Astrocyte (in vitro differentiated cells and primary cell): ENCODE measurements at regions not wholly inside any gene's neighbourhood (a gene's known extent, or its start where the extent isn't known, plus 50 kb on each side); places are given as distances from the start of the nearest gene placed in this dataset.

ENCODE experiments used
- DNase-seq: peaks from one replicate; pipeline ENCODE4 v3.0.0-alpha.2; 2010; ENCODE audit warnings: low read depth
- FAIRE-seq: peaks from 2 replicates; lab custom pipeline; 2011; peaks lifted over from hg19 to GRCh38; lab: Jason Lieb, UNC
- H2AFZ ChIP-seq: 2 replicates; pipeline ENCODE4 v1.6.0; 2012; ENCODE audit warnings: low read depth, low read length, inconsistent platforms
- H3K27ac ChIP-seq: 2 replicates; pipeline ENCODE4 v1.5.1; 2011; ENCODE audit warnings: low read depth, low read length, inconsistent platforms
- H3K27me3 ChIP-seq: 2 replicates; pipeline ENCODE4 v1.6.0; 2011; ENCODE audit warnings: low read length, inconsistent platforms; ENCODE audit not compliant: insufficient read depth
- H3K36me3 ChIP-seq: 2 replicates; pipeline ENCODE4 v1.5.1; 2011; ENCODE audit warnings: low read length, inconsistent platforms; ENCODE audit not compliant: insufficient read depth
- H3K4me1 ChIP-seq: 2 replicates; pipeline ENCODE4 v1.5.1; 2011; ENCODE audit warnings: low read length, inconsistent platforms; ENCODE audit not compliant: insufficient read depth
- H3K4me2 ChIP-seq: 2 replicates; pipeline ENCODE4 v1.6.0; 2012; ENCODE audit warnings: low read length, inconsistent platforms
- H3K4me3 ChIP-seq: 2 replicates; pipeline ENCODE4 v1.5.1; 2011; ENCODE audit warnings: low read depth, mild to moderate bottlenecking, low read length, inconsistent platforms; ENCODE audit not compliant: insufficient read depth
- H3K79me2 ChIP-seq: 2 replicates; pipeline ENCODE4 v1.6.0; 2012; ENCODE audit warnings: mild to moderate bottlenecking, low read length, inconsistent platforms; ENCODE audit not compliant: insufficient read depth
- H3K9ac ChIP-seq: 2 replicates; pipeline ENCODE4 v1.6.0; 2012; ENCODE audit warnings: mild to moderate bottlenecking, low read length, inconsistent platforms
- H3K9me3 ChIP-seq: 2 replicates; pipeline ENCODE4 v1.5.1; 2012; ENCODE audit warnings: low read depth, mild to moderate bottlenecking, low read length, inconsistent platforms; ENCODE audit not compliant: insufficient read depth
- H4K20me1 ChIP-seq: 2 replicates; pipeline ENCODE4 v1.6.0; 2012; ENCODE audit warnings: low read length, inconsistent platforms; ENCODE audit not compliant: insufficient read depth
- H3K27ac Mint-ChIP-seq: one replicate; pipeline ENCODE4 v1.8.0; 2021; ENCODE audit warnings: mild to moderate bottlenecking, mixed read lengths; ENCODE audit not compliant: unreplicated experiment
- H3K27me3 Mint-ChIP-seq: one replicate; pipeline ENCODE4 v1.8.0; 2021; ENCODE audit warnings: low read depth, mixed read lengths; ENCODE audit not compliant: unreplicated experiment
- H3K36me3 Mint-ChIP-seq: one replicate; pipeline ENCODE4 v1.8.0; 2021; ENCODE audit warnings: low read depth, mixed read lengths; ENCODE audit not compliant: unreplicated experiment
- H3K4me1 Mint-ChIP-seq: one replicate; pipeline ENCODE4 v1.8.0; 2021; ENCODE audit warnings: low read depth, mixed read lengths; ENCODE audit not compliant: unreplicated experiment
- H3K4me3 Mint-ChIP-seq: one replicate; pipeline ENCODE4 v1.8.0; 2021; ENCODE audit warnings: mild to moderate bottlenecking, moderate library complexity, mixed read lengths; ENCODE audit not compliant: unreplicated experiment
- H3K9me3 Mint-ChIP-seq: one replicate; pipeline ENCODE4 v1.8.0; 2021; ENCODE audit warnings: mild to moderate bottlenecking, mixed read lengths; ENCODE audit not compliant: unreplicated experiment
- EZH2 ChIP-seq: IDR thresholded peaks from 2 replicates; pipeline ENCODE4 v1.6.1; 2012; ENCODE audit warnings: mild to moderate bottlenecking, low read length, inconsistent platforms; ENCODE audit not compliant: insufficient read depth
- TF ChIP-seq, protein P1 (sequence below): IDR thresholded peaks from 2 replicates; pipeline ENCODE4 v1.5.1; 2011; ENCODE audit warnings: low read depth, mild to moderate bottlenecking, inconsistent platforms, low read length, moderate library complexity; ENCODE audit not compliant: insufficient read depth

DNA sequence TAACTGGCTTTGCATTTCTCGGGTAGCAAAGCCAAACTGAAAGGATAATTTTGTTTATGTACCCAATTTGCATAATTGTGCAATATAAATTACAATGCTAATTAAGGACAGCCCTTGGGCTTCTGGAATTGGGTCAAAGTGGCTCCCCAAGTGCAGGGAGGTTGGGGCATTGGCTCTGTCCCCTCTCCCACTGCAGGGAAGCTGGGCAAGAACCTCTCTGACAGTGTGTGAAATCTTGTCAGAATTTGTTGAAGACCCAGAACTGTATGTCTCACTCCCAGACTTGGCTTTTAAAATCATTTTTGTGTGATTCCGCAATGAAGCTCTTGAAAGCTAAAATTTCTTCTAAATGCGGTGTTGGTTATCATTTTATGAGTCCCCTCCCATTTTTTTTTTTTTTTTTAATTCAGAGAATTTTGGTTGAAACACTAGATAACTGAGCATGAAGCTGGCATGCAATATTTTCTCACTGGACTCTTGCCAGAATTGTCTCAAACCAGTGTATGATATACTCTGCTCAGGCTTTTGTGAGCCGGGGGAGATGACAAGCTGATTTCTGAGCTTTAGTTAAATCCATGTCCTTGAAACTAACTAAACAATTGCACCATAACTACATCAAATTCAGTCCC is 878.9 kb upstream of the CXADR start:
- Mint-ChIP-seq H3K4me3 (no peak overlapping the region), H3K9me3 (no peaks in the 10 kb centered on the region), H3K36me3 (no peaks in the 10 kb centered on the region), H3K4me1 (no peaks in the 10 kb centered on the region), H3K27ac (no peak overlapping the region), H3K27me3 (no peaks in the 10 kb centered on the region)
- no peaks in the 10 kb centered on the region for H3K27me3 ChIP-seq
- no peak overlapping the region for H2AFZ ChIP-seq
- H4K20me1 ChIP-seq, result no peaks in the 10 kb centered on the region
- no peaks in the 10 kb centered on the region for H3K9me3 ChIP-seq
- no peak overlapping the region for H3K9ac ChIP-seq
- DNase-seq (no peak), FAIRE-seq (no peak)
- H3K27ac ChIP-seq, result no peak overlapping the region
- H3K4me2 ChIP-seq, result no peak overlapping the region
- no peaks in the 10 kb centered on the region for H3K79me2 ChIP-seq
- no peak overlapping the region for H3K4me3 ChIP-seq
- H3K4me1 ChIP-seq, result no peaks in the 10 kb centered on the region
- TF ChIP-seq, protein P1, sequence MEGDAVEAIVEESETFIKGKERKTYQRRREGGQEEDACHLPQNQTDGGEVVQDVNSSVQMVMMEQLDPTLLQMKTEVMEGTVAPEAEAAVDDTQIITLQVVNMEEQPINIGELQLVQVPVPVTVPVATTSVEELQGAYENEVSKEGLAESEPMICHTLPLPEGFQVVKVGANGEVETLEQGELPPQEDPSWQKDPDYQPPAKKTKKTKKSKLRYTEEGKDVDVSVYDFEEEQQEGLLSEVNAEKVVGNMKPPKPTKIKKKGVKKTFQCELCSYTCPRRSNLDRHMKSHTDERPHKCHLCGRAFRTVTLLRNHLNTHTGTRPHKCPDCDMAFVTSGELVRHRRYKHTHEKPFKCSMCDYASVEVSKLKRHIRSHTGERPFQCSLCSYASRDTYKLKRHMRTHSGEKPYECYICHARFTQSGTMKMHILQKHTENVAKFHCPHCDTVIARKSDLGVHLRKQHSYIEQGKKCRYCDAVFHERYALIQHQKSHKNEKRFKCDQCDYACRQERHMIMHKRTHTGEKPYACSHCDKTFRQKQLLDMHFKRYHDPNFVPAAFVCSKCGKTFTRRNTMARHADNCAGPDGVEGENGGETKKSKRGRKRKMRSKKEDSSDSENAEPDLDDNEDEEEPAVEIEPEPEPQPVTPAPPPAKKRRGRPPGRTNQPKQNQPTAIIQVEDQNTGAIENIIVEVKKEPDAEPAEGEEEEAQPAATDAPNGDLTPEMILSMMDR, result no peak
- no peak for TF ChIP-seq EZH2
- H3K36me3 ChIP-seq, result no peaks in the 10 kb centered on the region

DNA sequence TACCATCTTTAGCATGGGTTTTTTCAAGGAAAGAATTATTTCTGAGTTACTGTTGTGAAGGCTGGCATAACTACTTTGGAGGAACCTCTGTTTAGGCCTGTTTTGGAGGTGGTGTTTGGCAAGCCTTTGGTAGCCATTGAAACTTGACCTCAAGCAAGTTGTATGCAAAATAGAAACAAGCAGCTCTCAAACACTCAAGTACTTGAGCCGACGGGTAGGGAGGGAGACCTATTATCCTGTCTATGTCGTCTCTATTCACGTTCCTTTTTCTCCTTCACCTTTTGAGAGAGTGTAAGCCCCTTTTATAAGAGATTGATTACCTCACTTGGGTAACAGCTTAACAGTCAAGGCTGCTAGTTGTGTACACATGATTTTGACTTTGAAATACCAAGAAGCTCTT is 878.3 kb upstream of the CXADR start:
- H3K36me3 ChIP-seq, result no peaks in the 10 kb centered on the region
- no peak overlapping the region for H2AFZ ChIP-seq
- H3K79me2 ChIP-seq, result no peaks in the 10 kb centered on the region
- no peak for FAIRE-seq
- no peaks in the 10 kb centered on the region for H3K9me3 ChIP-seq
- H3K4me1 ChIP-seq, result no peaks in the 10 kb centered on the region
- H3K9me3 Mint-ChIP-seq, result no peaks in the 10 kb centered on the region
- DNase-seq, result no peak
- no peak overlapping the region for H3K9ac ChIP-seq
- H3K27me3 ChIP-seq, result no peaks in the 10 kb centered on the region
- H4K20me1 ChIP-seq, result no peaks in the 10 kb centered on the region
- TF ChIP-seq, protein P1, result no peak
- no peak for TF ChIP-seq EZH2
- no peaks in the 10 kb centered on the region for H3K27me3 Mint-ChIP-seq
- H3K36me3 Mint-ChIP-seq, result no peaks in the 10 kb centered on the region
- no peak overlapping the region for H3K27ac ChIP-seq
- no peak overlapping the region for H3K27ac Mint-ChIP-seq
- no peak overlapping the region for H3K4me3 Mint-ChIP-seq
- no peaks in the 10 kb centered on the region for H3K4me1 Mint-ChIP-seq
- no peak overlapping the region for H3K4me3 ChIP-seq
- no peak overlapping the region for H3K4me2 ChIP-seq

DNA sequence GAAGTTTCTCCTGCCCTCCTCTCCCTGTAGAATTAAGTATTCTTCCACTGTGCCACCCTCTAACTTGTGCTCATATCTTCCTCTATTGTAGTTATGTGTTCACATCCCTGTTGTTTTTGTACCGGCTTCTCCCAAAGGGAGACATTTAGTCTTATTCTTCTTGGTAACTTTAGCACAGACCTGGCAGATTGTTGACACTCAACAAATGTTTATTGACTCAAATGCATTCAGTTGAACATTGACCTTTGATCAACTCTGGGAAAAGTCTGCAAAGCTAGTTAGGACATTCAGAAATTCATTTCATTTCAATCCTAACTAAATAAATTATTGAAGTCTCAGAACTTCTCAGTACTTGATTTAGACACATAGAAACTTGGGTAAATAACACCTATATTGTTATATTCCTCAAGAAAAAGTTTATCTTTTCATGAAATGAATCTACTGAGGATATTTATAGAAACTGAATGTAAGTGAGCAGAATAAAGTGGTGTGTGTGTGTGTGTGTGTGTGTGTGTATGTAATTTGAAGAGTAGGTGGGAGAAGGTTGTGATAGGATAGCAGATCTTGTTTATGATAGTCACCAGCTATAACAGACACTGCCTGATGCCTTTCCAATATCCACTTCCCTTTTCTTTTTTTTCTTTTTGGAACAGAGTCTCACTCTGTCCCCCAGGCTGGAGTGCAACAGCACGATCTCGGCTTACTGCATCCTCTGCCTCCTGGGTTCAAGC is 872.4 kb upstream of the CXADR start:
- Histone ChIP-seq H2AFZ (no peak overlapping the region), H3K9me3 (no peaks in the 10 kb centered on the region), H3K4me2 (no peak overlapping the region), H3K4me1 (no peaks in the 10 kb centered on the region), H3K27me3 (no peaks in the 10 kb centered on the region), H3K9ac (no peak overlapping the region), H4K20me1 (no peaks in the 10 kb centered on the region), H3K27ac (no peak overlapping the region), H3K36me3 (no peaks in the 10 kb centered on the region), H3K4me3 (no peak overlapping the region), H3K79me2 (no peaks in the 10 kb centered on the region)
- FAIRE-seq (no peak), DNase-seq (no peak)
- Mint-ChIP-seq H3K27me3 (no peaks in the 10 kb centered on the region), H3K4me1 (no peaks in the 10 kb centered on the region), H3K36me3 (no peaks in the 10 kb centered on the region), H3K9me3 (no peaks in the 10 kb centered on the region), H3K4me3 (no peak overlapping the region), H3K27ac (no peak overlapping the region)
- no peak for TF ChIP-seq EZH2
- TF ChIP-seq, protein P1, result no peak
